ENCODE measurements at regions not wholly inside any gene's neighbourhood (a gene's known extent, or its start where the extent isn't known, plus 50 kb on each side); places are given as distances from the start of the nearest gene placed in this dataset.

DNA sequence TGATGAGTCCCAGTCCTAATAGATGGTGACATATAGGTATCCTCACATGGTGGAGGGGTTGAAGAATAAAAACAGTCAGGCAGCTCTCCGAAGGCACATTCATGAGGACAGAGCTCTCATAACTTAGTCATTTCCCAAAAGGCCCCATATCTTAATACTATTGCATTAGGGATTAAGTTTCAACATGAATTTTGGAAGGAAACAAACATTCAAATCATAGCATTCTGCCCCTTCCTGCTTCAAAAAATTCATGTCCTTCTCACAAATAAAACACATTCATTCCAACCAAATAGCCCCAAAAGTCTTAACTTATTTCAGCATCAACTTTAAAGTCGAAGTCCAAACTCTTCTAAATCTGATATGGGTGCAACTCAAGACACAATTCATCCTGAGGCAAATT, 277.2 kb upstream of the NR4A3 start:
- Histone ChIP-seq H3K4me2 (ENCODE audit: insufficient read depth, low read length) (no peak overlapping the region), H3K9me1 (ENCODE audit: control insufficient read depth, insufficient read depth, low read length) (no peaks in the 10 kb centered on the region), H3K9me3 (replicated peaks; ENCODE audit: control insufficient read depth, insufficient read depth, low read depth, low read length) (no peaks in the 10 kb centered on the region), H3K27me3 (ENCODE audit: control insufficient read depth in 2 of 2, insufficient read depth in 2 of 2, low read length in 2 of 2) (peaks cover 0 to under 1% of the 10 kb centered on the region in 2 experiments; a peak in 2 of 5 replicates), H3K9ac (ENCODE audit: insufficient read depth in 1 of 2, low read depth in 2 of 2, low read length in 2 of 2) (no peak overlapping the region), H3K36me3 (ENCODE audit: control insufficient read depth, insufficient read depth, low read length) (no peaks in the 10 kb centered on the region), H2AFZ (ENCODE audit: low read depth, low read length) (no peak overlapping the region), H3K4me3 (no peak overlapping the region), H3K4me1 (replicated peaks in 1 of 2; ENCODE audit: control insufficient read depth in 2 of 2, insufficient read depth in 2 of 2, low read length in 2 of 2) (no peaks in the 10 kb centered on the region), H3K79me2 (ENCODE audit: control insufficient read depth, insufficient read depth, low read length) (no peaks in the 10 kb centered on the region), H3K27ac (ENCODE audit: extremely low read depth, low read depth, low read length) (no peak overlapping the region), H4K20me1 (replicated peaks; ENCODE audit: control insufficient read depth, insufficient read depth, low read length) (no peaks in the 10 kb centered on the region)
- 0% methylated on average over 2 of the region's 2 CpGs for WGBS (ENCODE audit: insufficient coverage, low coverage, missing lambda C conversion rate)
- CTCF ChIA-PET (ENCODE audit: low intra/inter-chr PET ratio): no interaction called here
- in situ Hi-C loops (cut with MboI): no loop called here
- no peak for DNase-seq (ENCODE audit: extremely low read depth in 1 of 4, low spot score in 3 of 4)
- intact Hi-C loops (cut with micrococcal nuclease): no loop called here
- no peak for ATAC-seq
- BruUV-seq (replicated peaks): no TSS peak
- POLR2A ChIA-PET: no interaction called here
- TF ChIP-seq, protein P1, sequence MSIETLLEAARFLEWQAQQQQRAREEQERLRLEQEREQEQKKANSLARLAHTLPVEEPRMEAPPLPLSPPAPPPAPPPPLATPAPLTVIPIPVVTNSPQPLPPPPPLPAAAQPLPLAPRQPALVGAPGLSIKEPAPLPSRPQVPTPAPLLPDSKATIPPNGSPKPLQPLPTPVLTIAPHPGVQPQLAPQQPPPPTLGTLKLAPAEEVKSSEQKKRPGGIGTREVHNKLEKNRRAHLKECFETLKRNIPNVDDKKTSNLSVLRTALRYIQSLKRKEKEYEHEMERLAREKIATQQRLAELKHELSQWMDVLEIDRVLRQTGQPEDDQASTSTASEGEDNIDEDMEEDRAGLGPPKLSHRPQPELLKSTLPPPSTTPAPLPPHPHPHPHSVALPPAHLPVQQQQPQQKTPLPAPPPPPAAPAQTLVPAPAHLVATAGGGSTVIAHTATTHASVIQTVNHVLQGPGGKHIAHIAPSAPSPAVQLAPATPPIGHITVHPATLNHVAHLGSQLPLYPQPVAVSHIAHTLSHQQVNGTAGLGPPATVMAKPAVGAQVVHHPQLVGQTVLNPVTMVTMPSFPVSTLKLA (conservative IDR thresholded peaks at IDR 0.05): no peak
- TF ChIP-seq CEBPB (tag; IDR thresholded peaks at IDR 0.05) (no peak), ZNF586 (CRISPR knock-in tag; conservative IDR thresholded peaks at IDR 0.05) (no peak), NFIC (IDR thresholded peaks at IDR 0.05) (no peak), MCM3 (IDR thresholded peaks at IDR 0.05) (no peak), TRIM24 (IDR thresholded peaks at IDR 0.05) (no peak), ZNF57 (CRISPR knock-in tag; IDR thresholded peaks at IDR 0.05) (no peak), ZFP36 (IDR thresholded peaks at IDR 0.05; ENCODE audit: low read depth, low read length, partially characterized antibody) (no peak), HSF4 (CRISPR knock-in tag; IDR thresholded peaks at IDR 0.05; ENCODE audit: borderline replicate concordance) (no peak)
- TF ChIP-seq, protein P2, sequence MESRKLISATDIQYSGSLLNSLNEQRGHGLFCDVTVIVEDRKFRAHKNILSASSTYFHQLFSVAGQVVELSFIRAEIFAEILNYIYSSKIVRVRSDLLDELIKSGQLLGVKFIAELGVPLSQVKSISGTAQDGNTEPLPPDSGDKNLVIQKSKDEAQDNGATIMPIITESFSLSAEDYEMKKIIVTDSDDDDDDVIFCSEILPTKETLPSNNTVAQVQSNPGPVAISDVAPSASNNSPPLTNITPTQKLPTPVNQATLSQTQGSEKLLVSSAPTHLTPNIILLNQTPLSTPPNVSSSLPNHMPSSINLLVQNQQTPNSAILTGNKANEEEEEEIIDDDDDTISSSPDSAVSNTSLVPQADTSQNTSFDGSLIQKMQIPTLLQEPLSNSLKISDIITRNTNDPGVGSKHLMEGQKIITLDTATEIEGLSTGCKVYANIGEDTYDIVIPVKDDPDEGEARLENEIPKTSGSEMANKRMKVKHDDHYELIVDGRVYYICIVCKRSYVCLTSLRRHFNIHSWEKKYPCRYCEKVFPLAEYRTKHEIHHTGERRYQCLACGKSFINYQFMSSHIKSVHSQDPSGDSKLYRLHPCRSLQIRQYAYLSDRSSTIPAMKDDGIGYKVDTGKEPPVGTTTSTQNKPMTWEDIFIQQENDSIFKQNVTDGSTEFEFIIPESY (CRISPR knock-in tag; IDR thresholded peaks at IDR 0.05): no peak
- TF ChIP-seq, protein P3, sequence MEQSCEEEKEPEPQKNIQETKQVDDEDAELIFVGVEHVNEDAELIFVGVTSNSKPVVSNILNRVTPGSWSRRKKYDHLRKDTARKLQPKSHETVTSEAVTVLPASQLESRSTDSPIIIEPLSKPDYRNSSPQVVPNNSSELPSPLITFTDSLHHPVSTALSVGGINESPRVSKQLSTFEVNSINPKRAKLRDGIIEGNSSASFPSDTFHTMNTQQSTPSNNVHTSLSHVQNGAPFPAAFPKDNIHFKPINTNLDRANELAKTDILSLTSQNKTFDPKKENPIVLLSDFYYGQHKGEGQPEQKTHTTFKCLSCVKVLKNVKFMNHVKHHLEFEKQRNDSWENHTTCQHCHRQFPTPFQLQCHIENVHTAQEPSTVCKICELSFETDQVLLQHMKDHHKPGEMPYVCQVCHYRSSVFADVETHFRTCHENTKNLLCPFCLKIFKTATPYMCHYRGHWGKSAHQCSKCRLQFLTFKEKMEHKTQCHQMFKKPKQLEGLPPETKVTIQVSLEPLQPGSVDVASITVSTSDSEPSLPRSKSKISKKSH (CRISPR knock-in tag; IDR thresholded peaks at IDR 0.05): no peak
- FAIRE-seq: no peak
